OCI-LY3 (cell line): ENCODE measurements at regions not wholly inside any gene's neighbourhood (a gene's known extent, or its start where the extent isn't known, plus 50 kb on each side); places are given as distances from the start of the nearest gene placed in this dataset.

Source experiments
- H2AFZ ChIP-seq: fragments of 200-600, 300-600 bp; shearing (Covaris generic); 2 replicates; pipeline ENCODE4 v1.6.0; 2014; ENCODE audit warnings: antibody characterized with exemption, low read depth, low read length
- H3K27ac ChIP-seq: fragments of 200-600, 300-600 bp; sonication (generic); 2 replicates; pipeline ENCODE4 v1.5.1; 2014; ENCODE audit warnings: mild to moderate bottlenecking, low read length, moderate library complexity, mixed read lengths
- H3K27me3 ChIP-seq: fragments of 200-600, 300-600 bp; sonication (generic); 2 replicates; pipeline ENCODE4 v1.6.1; 2014; ENCODE audit warnings: low read depth, low read length, mixed read lengths
- H3K36me3 ChIP-seq: fragments of 200-600, 300-600 bp; sonication (generic); replicated peaks from 2 replicates; pipeline ENCODE3; 2014; ENCODE audit warnings: low read depth, low read length, mixed read lengths
- H3K4me1 ChIP-seq: fragments of 300-600, 200-600 bp; sonication (generic); 2 replicates; pipeline ENCODE4 v1.6.1; 2014; ENCODE audit warnings: low read length, mixed read lengths
- H3K4me2 ChIP-seq: fragments of 200-600, 300-600 bp; sonication (generic); 2 replicates; pipeline ENCODE4 v1.6.1; 2014; ENCODE audit warnings: low read length, mixed read lengths
- H3K4me3 ChIP-seq: fragments of 300-600, 200-600 bp; sonication (generic); 2 replicates; pipeline ENCODE4 v1.5.1; 2014; ENCODE audit warnings: antibody characterized with exemption, mild to moderate bottlenecking, low read length, moderate library complexity
- H3K79me2 ChIP-seq: fragments of 300-600, 200-600 bp; shearing (Covaris generic); 2 replicates; pipeline ENCODE4 v1.6.1; 2014; ENCODE audit warnings: mild to moderate bottlenecking, low read length, mixed read lengths
- H3K9ac ChIP-seq: fragments of 300-600, 200-600 bp; shearing (Covaris generic); 2 replicates; pipeline ENCODE4 v1.6.0; 2014; ENCODE audit warnings: mild to moderate bottlenecking, low read length, moderate library complexity
- H3K9me3 ChIP-seq: fragments of 200-600, 300-600 bp; shearing (Covaris generic); 2 replicates; pipeline ENCODE4 v1.6.1; 2014; ENCODE audit warnings: low read length, mixed read lengths; ENCODE audit not compliant: insufficient read depth
- H4K20me1 ChIP-seq: fragments of 200-600, 300-600 bp; sonication (generic); 2 replicates; pipeline ENCODE4 v1.6.1; 2016; ENCODE audit warnings: low read length, mixed read lengths; ENCODE audit not compliant: insufficient read depth
- EZH2phosphoT487 ChIP-seq: fragments of 200-600 bp; shearing (Covaris generic); IDR thresholded peaks from 2 replicates; pipeline ENCODE4 v1.6.1; 2018; ENCODE audit warnings: antibody characterized with exemption, mixed run types, low read depth
- TF ChIP-seq, protein P1 (sequence below): fragments of 200-600, 300-600 bp; sonication (generic); IDR thresholded peaks from 2 replicates; pipeline ENCODE4 v1.5.1; 2014; ENCODE audit warnings: antibody characterized with exemption, low read length, low read depth

DNA sequence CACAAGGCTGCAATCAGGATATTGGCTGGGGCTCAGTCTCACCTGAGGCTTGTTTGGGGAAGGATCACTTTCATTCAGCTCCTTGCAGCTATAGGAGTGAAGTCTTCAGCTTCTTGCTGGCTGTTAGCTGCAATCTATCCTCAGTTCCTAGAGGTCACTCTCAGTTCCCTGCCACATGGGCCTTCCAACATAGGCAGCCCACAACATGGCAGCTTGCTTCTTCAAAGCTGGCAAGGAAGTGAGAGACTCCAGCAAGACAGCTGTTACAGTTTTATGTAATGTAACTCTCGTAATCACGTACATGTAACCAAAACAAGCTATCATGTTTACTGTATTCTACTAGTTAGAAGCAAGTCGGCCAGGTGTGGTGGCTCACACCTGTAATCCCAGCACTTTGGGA is 226.9 kb downstream of the CDC5L start:
- no peaks in the 10 kb centered on the region for H4K20me1 ChIP-seq
- H3K4me1 ChIP-seq, result peaks cover 23% of the 10 kb centered on the region
- no peak overlapping the region for H3K9ac ChIP-seq
- H3K27me3 ChIP-seq, result 0 out of 2 replicates have a peak, but pooled peaks cover 4% of the 10 kb centered on the region
- no peaks in the 10 kb centered on the region for H3K79me2 ChIP-seq
- no peak overlapping the region for H3K4me2 ChIP-seq
- no peak overlapping the region for H2AFZ ChIP-seq
- no peaks in the 10 kb centered on the region for H3K36me3 ChIP-seq
- no peaks in the 10 kb centered on the region for H3K9me3 ChIP-seq
- TF ChIP-seq EZH2phosphoT487, result no peak
- TF ChIP-seq, protein P1, sequence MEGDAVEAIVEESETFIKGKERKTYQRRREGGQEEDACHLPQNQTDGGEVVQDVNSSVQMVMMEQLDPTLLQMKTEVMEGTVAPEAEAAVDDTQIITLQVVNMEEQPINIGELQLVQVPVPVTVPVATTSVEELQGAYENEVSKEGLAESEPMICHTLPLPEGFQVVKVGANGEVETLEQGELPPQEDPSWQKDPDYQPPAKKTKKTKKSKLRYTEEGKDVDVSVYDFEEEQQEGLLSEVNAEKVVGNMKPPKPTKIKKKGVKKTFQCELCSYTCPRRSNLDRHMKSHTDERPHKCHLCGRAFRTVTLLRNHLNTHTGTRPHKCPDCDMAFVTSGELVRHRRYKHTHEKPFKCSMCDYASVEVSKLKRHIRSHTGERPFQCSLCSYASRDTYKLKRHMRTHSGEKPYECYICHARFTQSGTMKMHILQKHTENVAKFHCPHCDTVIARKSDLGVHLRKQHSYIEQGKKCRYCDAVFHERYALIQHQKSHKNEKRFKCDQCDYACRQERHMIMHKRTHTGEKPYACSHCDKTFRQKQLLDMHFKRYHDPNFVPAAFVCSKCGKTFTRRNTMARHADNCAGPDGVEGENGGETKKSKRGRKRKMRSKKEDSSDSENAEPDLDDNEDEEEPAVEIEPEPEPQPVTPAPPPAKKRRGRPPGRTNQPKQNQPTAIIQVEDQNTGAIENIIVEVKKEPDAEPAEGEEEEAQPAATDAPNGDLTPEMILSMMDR, result no peak
- H3K4me3 ChIP-seq, result no peak overlapping the region
- H3K27ac ChIP-seq, result no peak overlapping the region

- H3K9ac ChIP-seq, result no peak overlapping the region
- no peaks in the 10 kb centered on the region for H3K79me2 ChIP-seq
- no peaks in the 10 kb centered on the region for H3K9me3 ChIP-seq
- H4K20me1 ChIP-seq, result no peaks in the 10 kb centered on the region
- TF ChIP-seq, protein P1, result no peak
- TF ChIP-seq EZH2phosphoT487, result no peak
- H3K4me3 ChIP-seq, result no peak overlapping the region
- no peak overlapping the region for H3K4me2 ChIP-seq
- no peaks in the 10 kb centered on the region for H3K27me3 ChIP-seq
- peaks cover 23% of the 10 kb centered on the region for H3K4me1 ChIP-seq
- no peak overlapping the region for H2AFZ ChIP-seq
- H3K36me3 ChIP-seq, result no peaks in the 10 kb centered on the region
- no peak overlapping the region for H3K27ac ChIP-seq
These were observed 228.1 kb downstream of the CDC5L start for GRCh38 chr6:44615621-44616020.

DNA sequence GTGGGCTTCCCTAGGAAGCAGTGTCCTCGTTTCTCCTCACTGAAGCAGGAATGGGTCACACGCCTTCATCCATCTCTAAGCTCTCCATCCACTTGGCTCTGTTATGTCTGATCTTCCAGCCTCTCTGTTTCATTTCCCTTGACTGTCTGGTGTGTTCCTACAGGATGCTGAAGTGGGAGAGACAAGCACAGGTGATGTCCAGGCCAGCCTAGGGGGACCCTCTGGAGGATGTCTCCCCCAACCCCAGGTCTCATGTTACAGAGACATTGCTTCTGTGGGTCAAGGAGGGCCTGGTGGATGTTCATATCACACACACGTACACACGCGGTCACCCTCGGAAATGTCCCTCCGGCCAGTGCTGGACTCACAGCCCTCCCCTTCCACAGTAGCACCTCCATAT is 229.9 kb downstream of the CDC5L start:
- Histone ChIP-seq H3K9me3 (no peaks in the 10 kb centered on the region), H3K9ac (no peak overlapping the region), H4K20me1 (no peaks in the 10 kb centered on the region), H3K4me2 (no peak overlapping the region), H3K27ac (no peak overlapping the region), H3K4me3 (no peak overlapping the region), H3K36me3 (no peaks in the 10 kb centered on the region), H3K4me1 (peaks cover 35% of the 10 kb centered on the region), H2AFZ (no peak overlapping the region), H3K27me3 (no peaks in the 10 kb centered on the region; the same call in 1 of the 2 replicates), H3K79me2 (no peaks in the 10 kb centered on the region)
- no peak for TF ChIP-seq EZH2phosphoT487
- TF ChIP-seq, protein P1, result no peak

DNA sequence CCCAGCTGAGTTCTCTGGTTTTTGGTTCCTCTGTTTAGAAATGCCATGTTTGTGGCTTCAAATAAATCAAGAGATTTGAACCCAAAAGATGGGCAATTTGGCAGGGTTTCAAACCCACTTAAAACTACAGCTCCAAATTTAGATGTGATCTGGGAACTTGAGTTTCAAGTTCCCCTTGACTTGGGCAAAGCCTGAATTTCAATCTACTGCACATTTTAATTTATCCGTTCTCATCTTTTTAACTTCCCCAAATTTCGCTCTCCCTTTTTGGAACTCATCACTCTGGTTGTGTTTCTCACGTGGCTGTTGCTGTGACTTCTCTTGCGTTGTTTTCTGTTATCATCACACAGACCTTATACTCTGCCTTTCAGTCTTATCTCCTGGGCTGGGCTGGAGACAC is 230.9 kb downstream of the CDC5L start:
- H3K27ac ChIP-seq, result no peak overlapping the region
- no peaks in the 10 kb centered on the region; the same call in 1 of the 2 replicates for H3K27me3 ChIP-seq
- H3K36me3 ChIP-seq, result no peaks in the 10 kb centered on the region
- no peaks in the 10 kb centered on the region for H4K20me1 ChIP-seq
- no peak overlapping the region for H3K4me2 ChIP-seq
- no peaks in the 10 kb centered on the region for H3K79me2 ChIP-seq
- H3K4me3 ChIP-seq, result no peak overlapping the region
- peaks cover 45% of the 10 kb centered on the region for H3K4me1 ChIP-seq
- TF ChIP-seq, protein P1, result no peak
- no peak for TF ChIP-seq EZH2phosphoT487
- H2AFZ ChIP-seq, result 0 out of 2 replicates have a peak overlapping the region, but pooled peaks have one; percentile 14
- H3K9ac ChIP-seq, result no peak overlapping the region
- H3K9me3 ChIP-seq, result no peaks in the 10 kb centered on the region
